DND-41 (cell line): ENCODE measurements at regions not wholly inside any gene's neighbourhood (a gene's known extent, or its start where the extent isn't known, plus 50 kb on each side); places are given as distances from the start of the nearest gene placed in this dataset.

ENCODE experiments used
- CTCF ChIP-seq: IDR thresholded peaks from 2 replicates; pipeline ENCODE4 v1.5.1; 2012; ENCODE audit warnings: borderline replicate concordance, low read length, moderate library complexity, mild to moderate bottlenecking; ENCODE audit not compliant: poor library complexity, severe bottlenecking; ENCODE audit errors: extremely low read depth
- EZH2 ChIP-seq: IDR thresholded peaks from 3 replicates; pipeline ENCODE4 v1.6.1; 2012; ENCODE audit warnings: borderline replicate concordance, low read depth, mild to moderate bottlenecking, moderate library complexity, low read length, inconsistent platforms; ENCODE audit not compliant: severe bottlenecking

- TF ChIP-seq EZH2 (no peak), CTCF (no peak)
Measured at GRCh38 chr3:124385996-124386395, 344.3 kb upstream of the UMPS start.
